Lung (tissue), 11 donors: ENCODE measurements at regions not wholly inside any gene's neighbourhood (a gene's known extent, or its start where the extent isn't known, plus 50 kb on each side); places are given as distances from the start of the nearest gene placed in this dataset.

Source experiments
- ATAC-seq: fragments of 200-7000 bp; cut with Tn5 transposase; one replicate; pipeline ENCODE4 v1.9.1; 2020; ENCODE audit warnings: moderate number of reproducible peaks; ENCODE audit not compliant: insufficient read depth, low FRiP score
- DNase-seq, 3 donors: peaks; one replicate each; pipeline ENCODE4 v3.0.0-alpha.2; 2013 to 2017
- H3K27ac ChIP-seq, 2 donors: one replicate each; pipeline ENCODE4 v1.5.1; 2013; ENCODE audit warnings: mild to moderate bottlenecking in 2 of 2, moderate library complexity in 2 of 2, control low read depth in 1 of 2, inconsistent platforms in 1 of 2, low read depth in 1 of 2, low read length in 1 of 2
- H3K27me3 ChIP-seq, 3 donors: one replicate each; pipeline ENCODE4 v1.5.1; 2013; ENCODE audit warnings: low read length in 2 of 3; ENCODE audit not compliant: control insufficient read depth in 3 of 3, insufficient read depth in 3 of 3
- H3K36me3 ChIP-seq, 4 donors: one replicate each; pipeline ENCODE4 v1.5.1; 2013; ENCODE audit warnings: low read length in 4 of 4, mild to moderate bottlenecking in 1 of 4, moderate library complexity in 1 of 4; ENCODE audit not compliant: control insufficient read depth in 4 of 4, insufficient read depth in 4 of 4
- H3K4me1 ChIP-seq, 5 donors: one replicate each; pipeline ENCODE4 v1.5.1; 2013; ENCODE audit warnings: low read length in 5 of 5, mild to moderate bottlenecking in 2 of 5, moderate library complexity in 1 of 5; ENCODE audit not compliant: control insufficient read depth in 5 of 5, insufficient read depth in 5 of 5
- H3K4me3 ChIP-seq: one replicate; pipeline ENCODE4 v1.5.1; 2013; ENCODE audit warnings: mild to moderate bottlenecking, control low read depth, moderate library complexity
- H3K9ac ChIP-seq, 2 donors: one replicate each; pipeline ENCODE4 v1.5.1; 2013; ENCODE audit warnings: low read length in 2 of 2, control low read depth in 1 of 2; ENCODE audit not compliant: insufficient read depth in 1 of 2
- H3K9me3 ChIP-seq, 4 donors: one replicate each; pipeline ENCODE4 v1.5.1; 2013; ENCODE audit warnings: low read length in 3 of 4, mild to moderate bottlenecking in 1 of 4, moderate library complexity in 1 of 4; ENCODE audit not compliant: control insufficient read depth in 4 of 4, insufficient read depth in 3 of 4
- CTCF ChIP-seq: IDR thresholded peaks from 2 replicates; pipeline ENCODE4 v1.5.1; 2012; ENCODE audit warnings: mild to moderate bottlenecking; ENCODE audit errors: control extremely low read depth, extremely low read depth
- WGBS, 2 donors: extraction: QIAGEN DNeasy Blood & Tissue Kit; methylation state at CpG; one replicate each; pipeline ENCODE4 v1.1.7; 2013; 5-methylcytosine and 5-hydroxymethylcytosine counted together
- donor health status: control.
- donor health status: control.
- donor health status: Bipolar disorder and iron deficiency.
- donor health status: healthy.
- donor health status: DM: yes; HTN: yes; CAD: no.

GRCh38 chr1:64401285-64401684, 68.6 kb upstream of the CACHD1 start:
- no peaks in the 10 kb centered on the region for H3K9me3 ChIP-seq
- no peaks in the 10 kb centered on the region for H3K27me3 ChIP-seq
- H3K27ac ChIP-seq, result no peak overlapping the region
- DNase-seq (no peak), ATAC-seq (no peak)
- no peak overlapping the region for H3K4me3 ChIP-seq
- WGBS, 2 donors, result 95 to 98% methylated on average over 1 of the region's 1 CpG
- TF ChIP-seq CTCF, result no peak
- H3K4me1 ChIP-seq, result no peaks in the 10 kb centered on the region
- H3K9ac ChIP-seq, result no peak overlapping the region
- no peaks in the 10 kb centered on the region for H3K36me3 ChIP-seq

GRCh38 chr1:64403331-64403730, 66.6 kb upstream of the CACHD1 start:
- Histone ChIP-seq H3K27me3 (no peaks in the 10 kb centered on the region), H3K4me1 (no peaks in the 10 kb centered on the region), H3K27ac (no peak overlapping the region), H3K4me3 (no peak overlapping the region), H3K9ac (no peak overlapping the region), H3K36me3 (no peaks in the 10 kb centered on the region), H3K9me3 (no peaks in the 10 kb centered on the region)
- 77 to 87% methylated on average over 3 of the region's 3 CpGs for WGBS, 2 donors
- no peak for TF ChIP-seq CTCF
- ATAC-seq, result no peak
- DNase-seq, result no peak

GRCh38 chr1:64404202-64404601, 65.7 kb upstream of the CACHD1 start:
- Histone ChIP-seq H3K27ac (no peak overlapping the region), H3K9me3 (no peaks in the 10 kb centered on the region), H3K4me3 (no peak overlapping the region), H3K27me3 (no peaks in the 10 kb centered on the region), H3K4me1 (no peaks in the 10 kb centered on the region), H3K9ac (no peak overlapping the region), H3K36me3 (no peaks in the 10 kb centered on the region)
- TF ChIP-seq CTCF, result no peak
- DNase-seq (no peak), ATAC-seq (no peak)
- 78 to 82% methylated on average over 1 of the region's 1 CpG for WGBS, 2 donors

- 90 to 92% methylated on average over 1 of the region's 1 CpG for WGBS, 2 donors
- TF ChIP-seq CTCF, result no peak
- no peak for ATAC-seq
Observed at GRCh38 chr1:64405833-64406232, 64.1 kb upstream of the CACHD1 start.

More at GRCh38 chr1:64405833-64406232, 64.1 kb upstream of the CACHD1 start:
- DNase-seq, result no peak
- no peak overlapping the region for H3K4me3 ChIP-seq
- no peaks in the 10 kb centered on the region for H3K27me3 ChIP-seq
- H3K27ac ChIP-seq, result no peak overlapping the region
- no peaks in the 10 kb centered on the region for H3K9me3 ChIP-seq
- no peak overlapping the region for H3K9ac ChIP-seq
- H3K36me3 ChIP-seq, result no peaks in the 10 kb centered on the region
- H3K4me1 ChIP-seq, result no peaks in the 10 kb centered on the region
